CD4-positive, alpha-beta T cell treated with Interleukin-2 at 100 ng/mL for 4 hours (primary cell): ENCODE measurements at regions not wholly inside any gene's neighbourhood (a gene's known extent, or its start where the extent isn't known, plus 50 kb on each side); places are given as distances from the start of the nearest gene placed in this dataset.

Experiments used
- DNase-seq: peaks from one replicate; pipeline ENCODE4 v3.0.0-alpha.2; 2020; ENCODE audit warnings: low spot score

DNA sequence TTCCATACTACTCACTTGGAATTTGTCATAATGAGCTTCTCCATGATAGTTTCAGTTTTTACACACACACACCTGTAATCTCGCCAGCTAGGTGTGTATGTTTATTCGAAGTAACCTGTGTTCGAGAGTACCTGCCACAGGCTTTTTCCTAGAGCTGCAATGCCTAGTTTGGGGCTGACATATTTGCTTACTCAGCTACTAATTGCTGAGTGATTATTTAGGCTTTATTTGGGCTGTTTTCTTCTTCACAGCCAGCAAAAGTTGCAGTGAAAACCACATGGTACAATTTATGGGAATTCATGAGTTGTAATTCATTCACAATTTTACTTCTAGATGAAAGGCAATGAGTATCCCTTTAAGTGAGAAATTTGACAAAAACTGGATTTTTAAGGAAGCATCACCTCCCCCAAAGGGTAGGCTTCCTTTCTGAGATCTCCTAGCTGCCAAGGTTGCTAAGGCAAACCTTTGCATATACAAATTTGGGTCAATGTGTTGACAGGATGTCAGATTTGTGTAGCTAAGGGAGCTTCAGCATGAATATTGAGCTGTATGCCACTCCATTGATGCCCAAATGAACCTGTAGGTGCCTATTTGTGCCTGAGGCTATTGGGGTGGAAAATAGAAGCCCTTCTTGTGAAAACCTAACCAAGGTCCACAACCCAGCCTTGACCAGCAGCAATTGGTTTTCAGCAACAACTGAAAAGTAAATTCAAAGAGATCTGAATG is 108.7 kb upstream of the OTX2 start:
- no peak for DNase-seq

DNA sequence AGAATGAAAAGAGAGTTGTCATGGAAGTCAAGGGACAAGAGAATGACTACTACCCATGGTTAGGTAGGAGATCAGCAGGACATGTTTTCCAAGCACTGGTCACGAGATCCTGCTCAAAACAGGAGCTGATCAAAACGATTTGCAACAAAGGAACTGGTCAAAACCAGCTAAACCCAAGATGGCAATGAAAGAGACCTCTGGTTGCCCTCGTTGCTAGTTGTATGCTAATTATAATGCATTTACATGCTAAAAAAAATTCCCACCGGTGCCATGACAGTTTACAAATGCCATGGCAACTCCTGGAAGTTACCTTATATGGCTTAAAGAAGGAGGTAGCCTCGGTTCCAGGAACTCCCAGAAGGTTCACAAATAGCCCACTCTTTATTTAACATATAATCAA is 95.0 kb upstream of the OTX2 start:
- DNase-seq: no peak

DNA sequence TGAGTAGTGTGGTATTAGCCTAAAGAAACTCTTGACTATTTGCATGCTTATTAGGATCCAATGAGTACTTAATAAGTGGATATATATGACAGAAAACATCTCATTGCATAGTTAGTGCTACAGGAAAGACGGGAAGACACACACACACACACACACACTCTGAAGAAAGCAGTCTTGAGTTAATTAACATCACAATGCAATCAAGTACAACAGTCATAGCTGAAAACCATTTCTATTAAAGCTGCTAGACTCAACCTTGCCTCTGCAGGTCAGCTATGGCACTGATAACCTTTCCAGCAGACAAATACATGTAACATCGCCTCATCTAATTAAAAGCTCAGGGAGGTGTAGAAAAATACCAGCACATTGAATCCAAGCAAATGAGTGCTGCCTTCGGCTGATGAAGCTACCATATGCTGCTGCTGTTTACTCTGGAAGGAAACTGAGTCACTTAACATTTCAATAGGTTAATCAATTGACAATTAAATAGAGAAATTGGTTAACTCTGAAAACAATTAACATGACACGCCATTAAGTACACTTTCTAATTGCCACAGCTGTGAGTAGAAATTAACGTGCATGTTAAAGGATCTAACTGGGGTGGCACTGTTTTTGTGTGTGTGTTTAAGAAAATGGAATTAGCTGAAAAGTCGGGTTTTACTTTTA is 93.2 kb upstream of the OTX2 start:
- DNase-seq: no peak

DNA sequence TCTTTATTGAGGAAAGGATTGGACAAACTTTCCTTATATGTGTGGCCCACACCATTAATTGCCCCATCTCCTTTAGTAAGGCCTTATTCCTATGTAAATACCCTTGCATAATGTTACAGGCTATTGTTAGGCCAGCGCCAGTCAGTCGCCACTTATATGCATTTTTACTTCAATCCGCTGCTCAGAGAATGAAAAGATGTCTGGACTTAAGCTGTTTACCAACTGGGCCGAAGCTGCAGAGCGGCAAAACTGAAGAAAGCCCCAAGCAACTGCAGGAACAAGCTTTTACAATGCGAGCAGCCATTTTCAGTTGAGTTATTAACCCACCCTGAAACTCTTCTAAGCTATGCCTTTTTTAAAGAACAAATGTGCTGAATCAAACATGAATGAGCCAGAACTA is 92.1 kb upstream of the OTX2 start:
- DNase-seq: no peak

DNA sequence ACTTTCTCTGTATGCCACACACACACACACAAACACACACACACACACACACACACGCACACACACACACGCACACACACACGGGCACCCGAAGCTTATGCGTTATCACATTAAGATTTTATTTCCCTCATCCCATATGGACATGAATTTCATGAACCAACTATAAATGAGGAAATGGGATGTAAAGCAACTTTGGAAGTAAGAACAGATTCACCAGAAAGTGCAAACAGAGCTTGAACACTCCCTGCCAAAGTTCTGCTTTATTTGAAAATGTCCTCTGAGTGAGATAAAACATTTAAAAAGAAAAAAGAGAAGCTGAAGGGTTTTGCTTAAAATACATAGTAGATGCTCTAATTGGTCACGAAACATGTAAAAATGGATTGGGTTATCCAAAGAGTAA is 90.4 kb upstream of the OTX2 start:
- no peak for DNase-seq

DNA sequence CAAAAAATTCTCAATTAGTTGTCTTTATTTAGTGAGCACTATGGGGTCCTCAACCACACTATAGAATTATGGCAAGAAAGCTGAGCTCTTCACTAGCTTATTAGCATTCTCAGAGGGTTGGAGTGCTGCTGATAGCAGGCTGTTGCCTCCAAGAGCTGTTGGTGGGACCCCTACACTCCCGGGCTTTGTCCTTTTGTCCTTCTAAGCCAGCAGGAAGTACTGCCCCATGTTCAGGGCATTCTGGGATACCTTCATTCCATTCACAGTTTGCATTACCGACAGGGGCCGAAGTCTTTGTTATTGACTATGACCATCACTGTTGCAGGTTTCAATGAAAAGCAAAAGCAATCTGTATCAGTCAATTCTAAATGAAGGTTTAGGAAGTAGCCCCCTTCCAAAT is 89.5 kb upstream of the OTX2 start:
- no peak for DNase-seq

DNA sequence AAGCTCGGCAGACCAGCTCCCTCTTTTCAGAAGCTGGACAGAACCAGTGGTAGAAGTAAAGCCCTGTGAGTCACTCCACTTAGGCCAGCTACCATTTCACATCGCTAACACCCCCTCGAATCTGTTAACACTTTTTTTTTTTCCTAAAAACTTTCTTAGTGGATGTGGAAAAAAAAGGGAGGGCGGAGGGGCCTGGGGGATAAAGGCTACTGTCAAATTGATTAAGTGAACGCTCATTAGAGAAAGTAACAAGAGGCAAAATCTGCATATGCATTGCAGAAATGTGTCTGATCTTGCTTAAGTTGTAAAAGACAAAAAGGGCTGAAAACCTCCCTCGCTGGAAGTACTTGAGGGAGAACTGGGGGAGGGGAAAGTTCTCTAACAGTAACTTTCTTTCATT is 86.6 kb upstream of the OTX2 start:
- no peak for DNase-seq

DNA sequence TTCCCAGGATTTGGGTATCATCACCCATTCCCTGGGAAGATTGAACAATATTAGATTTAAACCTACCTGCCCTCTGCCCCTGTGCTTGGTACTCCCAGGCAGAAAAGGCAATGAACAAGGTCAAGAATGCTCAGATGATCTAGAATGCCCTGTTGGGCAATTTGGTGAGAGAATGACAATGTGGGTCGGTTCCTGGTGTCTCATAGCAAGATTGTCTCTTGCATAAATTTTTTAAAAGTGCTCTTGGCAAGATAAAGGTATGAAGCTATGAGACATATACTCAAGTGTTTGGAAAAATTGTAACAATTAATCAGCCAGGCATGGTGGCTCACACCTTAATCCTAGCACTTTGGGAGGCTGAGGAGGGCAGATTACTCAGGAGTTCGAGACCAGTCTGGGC is 86.0 kb upstream of the OTX2 start:
- DNase-seq: no peak

DNA sequence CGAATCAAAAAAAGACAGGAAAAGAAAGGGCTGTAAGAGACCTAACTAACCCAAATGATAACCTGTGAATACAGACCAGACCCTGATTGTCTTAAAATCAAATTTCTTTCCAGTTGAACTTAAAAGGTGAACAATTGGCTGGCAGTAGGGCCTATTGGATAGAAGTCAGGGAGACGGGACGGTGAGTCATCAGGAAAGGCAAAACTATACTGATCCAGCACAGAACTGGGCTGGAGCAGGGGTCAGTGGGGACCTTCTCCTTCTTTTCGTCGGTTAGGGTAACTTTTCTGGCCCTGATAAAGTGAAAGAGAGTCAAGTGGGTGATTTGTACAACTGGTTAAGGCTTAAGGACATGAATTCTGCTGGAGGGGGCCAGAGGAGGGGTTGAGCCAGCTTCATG is 84.9 kb upstream of the OTX2 start:
- no peak for DNase-seq

DNA sequence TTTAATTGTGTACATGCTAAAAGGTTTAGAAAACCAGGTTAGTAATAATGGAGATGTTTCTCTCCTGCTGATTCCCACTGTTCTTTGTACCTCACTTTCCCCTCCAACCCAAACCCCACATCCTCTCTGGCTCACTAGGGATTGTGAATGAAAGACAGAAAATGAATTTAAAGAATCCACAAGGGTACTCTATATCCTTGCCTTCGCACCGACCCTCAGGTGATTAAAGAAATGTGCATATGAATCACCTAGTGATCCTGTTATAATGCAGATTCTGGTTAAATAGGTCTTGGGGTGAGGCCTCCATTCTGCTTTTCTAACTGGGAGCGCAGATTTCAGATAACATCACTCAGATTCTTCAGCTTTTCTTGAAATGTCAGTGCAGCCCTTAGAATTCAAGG is 84.3 kb upstream of the OTX2 start:
- no peak for DNase-seq

DNA sequence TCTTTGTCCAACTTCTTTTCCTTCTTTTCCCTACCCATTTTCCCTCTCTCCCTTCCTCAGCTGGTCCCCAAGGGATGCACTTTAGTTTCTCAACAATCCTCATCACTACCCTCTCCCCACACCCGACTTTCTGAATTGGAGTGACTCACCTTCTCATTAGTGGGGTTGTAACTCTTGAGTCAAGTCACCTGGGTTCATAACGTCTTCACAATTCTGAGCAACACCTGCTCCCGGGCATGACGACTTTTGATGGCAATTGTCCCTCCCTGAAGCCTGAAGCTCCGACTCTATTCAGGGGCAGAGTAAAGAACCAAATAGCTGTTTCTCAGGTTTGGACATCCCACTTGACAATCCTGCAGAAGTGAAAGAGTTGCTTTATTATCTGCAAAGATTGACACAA is 82.7 kb upstream of the OTX2 start:
- DNase-seq: no peak

DNA sequence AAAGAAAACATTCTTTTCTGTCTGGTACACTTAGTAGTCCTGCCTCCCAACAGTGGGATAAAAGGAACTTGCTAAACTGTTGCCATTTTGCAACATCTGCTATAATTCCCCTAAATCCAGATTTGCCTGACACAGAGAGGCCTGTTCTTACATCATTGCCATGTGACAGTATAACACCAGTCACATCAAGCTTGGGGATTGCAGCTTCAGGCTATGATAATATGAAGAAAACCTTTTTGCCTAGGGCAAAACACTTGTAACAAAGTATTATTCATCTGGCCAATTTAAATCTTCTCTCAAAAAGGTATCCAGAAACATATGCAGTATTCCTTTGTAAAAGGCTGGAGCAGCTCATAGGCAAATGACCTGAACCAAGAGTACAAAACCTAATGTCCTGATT is 80.9 kb upstream of the OTX2 start:
- DNase-seq: no peak

DNA sequence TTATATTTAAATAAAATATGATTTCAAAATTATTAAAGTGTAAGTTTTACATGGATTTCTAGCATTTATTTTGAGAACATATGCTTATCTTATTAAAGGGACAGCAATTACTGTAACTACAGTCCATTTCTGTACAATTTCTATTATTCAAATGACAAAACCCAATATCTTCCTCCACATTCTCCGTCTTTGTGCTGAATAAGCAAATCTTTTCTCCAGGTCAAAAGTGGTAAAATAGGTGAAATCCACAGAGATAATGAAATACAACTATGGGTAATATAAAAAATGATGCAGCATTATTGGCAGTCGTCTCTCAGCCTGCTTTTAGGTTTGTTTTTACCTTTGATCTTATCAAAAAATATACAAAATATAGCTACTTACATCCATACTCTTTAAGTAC is 79.4 kb upstream of the OTX2 start:
- no peak for DNase-seq

DNA sequence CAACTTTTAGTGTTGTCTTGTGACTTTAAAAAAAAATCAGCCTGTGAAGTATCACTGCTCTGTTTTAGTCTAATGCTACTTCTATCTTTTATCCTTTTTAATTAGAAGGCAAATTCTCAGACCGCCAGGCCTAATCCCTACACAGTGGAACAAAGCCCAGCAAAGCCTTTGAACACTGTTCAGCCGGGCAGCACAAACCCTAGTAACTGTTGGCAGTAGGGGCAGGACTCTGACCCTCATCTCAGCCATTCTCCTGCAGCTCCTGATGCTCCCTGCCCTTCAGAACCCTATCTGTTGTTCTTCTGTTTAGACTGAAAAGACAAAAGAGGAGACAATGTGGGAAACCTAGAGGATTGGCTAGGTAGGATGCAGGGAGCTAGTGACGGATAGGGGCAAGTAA is 78.0 kb upstream of the OTX2 start:
- DNase-seq: no peak

DNA sequence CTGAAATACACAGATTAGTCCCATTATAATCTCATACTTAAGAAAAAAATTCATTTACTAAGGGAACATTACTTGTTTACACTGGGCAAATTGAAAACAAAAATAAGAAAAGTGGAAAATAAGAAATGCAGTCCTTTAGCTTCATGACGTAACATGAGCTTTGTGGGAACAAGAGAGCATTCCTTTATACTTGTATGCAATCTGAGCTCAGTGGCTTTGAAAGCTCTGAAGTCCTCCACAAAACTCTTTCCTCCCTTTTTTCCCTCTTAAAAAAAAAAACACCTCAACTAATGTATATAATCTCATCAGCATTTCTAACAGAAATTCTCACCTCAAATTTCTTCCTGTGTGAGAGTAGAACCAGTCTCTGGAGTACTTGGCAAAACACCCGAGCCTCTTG is 76.9 kb upstream of the OTX2 start:
- no peak for DNase-seq

DNA sequence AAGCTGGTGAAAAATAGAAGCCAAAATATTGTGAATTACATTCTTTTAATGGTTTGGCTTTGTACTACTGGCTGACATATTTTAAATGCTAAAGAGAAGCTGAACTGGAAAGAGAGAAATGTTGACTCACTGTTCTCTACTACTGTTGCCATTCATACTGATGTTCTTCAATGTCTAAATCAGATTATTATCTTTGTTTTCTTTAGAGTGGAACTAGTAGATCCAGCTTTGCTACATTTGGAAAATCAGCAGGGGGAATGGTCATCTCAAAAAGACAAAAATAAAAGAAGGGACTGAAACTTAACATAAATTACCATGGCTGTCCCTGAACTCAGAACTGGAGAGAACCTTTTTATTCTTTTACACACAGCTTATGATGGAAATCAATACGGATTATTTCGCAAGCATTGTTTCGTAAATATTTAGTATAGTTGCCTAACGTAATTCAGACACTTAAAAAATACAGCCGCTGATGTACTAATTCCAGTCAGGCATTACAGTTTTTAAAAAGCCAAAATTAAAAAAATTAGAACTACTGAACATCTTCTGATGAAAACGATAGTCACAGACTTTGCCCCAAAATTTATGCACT is 76.3 kb upstream of the OTX2 start:
- no peak for DNase-seq

DNA sequence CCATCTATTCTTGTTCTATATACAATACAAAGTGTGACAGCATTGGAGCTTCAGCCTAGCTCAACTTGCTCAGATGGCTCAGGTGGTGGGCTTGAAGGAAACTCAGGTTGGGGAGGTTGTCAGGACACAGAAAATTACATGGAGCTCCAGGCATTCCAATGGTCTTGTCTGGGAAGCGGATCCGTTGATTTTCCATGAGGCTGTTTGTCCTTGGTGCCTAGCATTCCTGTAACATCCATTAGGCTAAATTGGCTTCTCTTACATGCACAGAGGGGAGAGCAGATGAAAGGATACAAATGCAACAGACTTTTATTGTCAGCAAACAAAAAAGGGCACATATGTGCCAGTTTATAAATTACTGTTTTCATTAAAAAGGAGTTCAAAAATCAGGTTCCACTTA is 75.5 kb upstream of the OTX2 start:
- no peak for DNase-seq

DNA sequence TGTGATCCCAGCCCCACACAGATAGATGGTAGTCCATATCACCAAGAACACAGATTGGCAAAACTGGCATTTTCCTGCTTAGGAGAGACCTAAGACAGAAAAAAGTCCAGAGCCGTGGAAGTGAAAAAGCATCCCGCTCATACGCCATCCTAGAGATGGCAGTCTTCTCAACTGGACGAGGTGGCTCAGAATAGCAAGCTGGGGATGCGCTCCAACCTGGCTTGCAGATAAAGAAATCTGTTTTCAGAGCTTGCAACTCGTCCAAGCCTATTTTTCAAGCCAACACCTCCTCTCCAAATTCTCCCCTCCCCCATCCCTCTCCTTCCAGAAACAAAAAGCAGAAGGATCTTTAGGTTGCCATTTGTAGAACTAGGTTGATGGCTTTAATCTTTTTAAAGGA is 74.3 kb upstream of the OTX2 start:
- no peak for DNase-seq

DNA sequence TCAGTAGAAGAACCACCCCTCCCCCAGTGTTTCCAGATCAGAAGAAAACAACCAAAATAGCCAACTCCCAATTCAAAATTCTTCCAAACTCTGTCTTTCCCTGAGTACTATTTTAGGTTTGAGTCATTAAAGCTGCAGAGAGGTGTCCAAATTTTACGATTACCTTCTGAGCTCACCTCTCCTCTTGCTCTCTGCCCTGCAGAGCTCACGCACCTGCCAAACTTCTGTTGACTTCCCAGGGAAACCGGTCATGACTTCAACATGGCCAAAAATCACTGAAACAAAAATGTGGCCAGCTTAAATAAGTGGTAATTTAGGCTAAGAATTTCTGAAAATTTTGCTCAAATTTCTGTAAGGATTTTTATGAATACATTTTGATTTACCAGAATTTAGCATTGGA is 70.9 kb upstream of the OTX2 start:
- DNase-seq: no peak

DNA sequence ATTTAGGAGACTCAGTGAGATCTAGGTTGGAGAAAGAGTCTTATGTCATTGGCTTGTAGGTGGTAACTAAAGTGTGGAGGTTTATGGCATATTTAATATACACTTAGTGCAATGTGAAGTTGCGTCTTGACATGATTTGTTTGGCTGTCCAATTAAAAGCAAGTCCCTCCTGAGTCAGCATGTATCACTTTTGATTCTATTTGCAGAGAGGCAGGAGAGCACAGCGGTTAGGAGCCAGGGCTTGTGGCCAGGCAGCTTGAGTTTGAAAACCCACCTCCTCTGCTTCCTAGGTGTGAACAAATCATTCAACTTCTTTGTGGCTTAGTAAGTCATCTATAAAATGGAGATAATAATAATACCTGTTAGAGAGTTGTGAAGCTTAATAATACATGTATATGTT is 68.5 kb upstream of the OTX2 start:
- DNase-seq: no peak

DNA sequence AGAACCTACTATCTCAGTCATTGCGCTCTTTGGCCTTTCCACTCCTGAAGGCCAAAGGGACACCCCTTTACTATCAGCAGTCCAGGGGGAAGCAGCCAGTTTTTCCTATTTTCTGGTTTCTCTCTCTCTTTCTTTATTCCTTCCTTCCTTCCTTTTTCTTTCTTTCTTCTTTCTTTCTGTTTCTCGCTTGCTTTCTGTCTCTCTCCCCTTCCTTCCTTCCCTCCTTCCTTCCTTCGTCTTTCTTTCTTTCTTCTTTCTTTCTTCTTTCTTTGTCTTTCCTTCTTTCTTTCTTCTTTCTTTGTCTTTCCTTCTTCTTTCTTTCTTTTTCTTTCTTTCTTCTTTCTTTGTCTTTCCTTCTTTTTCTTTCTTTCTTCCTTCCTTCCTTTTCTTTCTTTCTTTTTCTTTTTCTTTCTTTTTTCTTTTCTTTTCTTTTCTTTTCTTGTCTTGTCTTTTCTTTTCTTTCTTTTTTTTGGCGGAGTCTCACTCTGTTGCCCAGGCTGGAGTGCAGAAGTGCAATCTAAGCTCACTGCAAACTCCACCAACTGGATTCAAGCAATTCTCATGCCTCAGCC is 64.9 kb upstream of the OTX2 start:
- DNase-seq: no peak

DNA sequence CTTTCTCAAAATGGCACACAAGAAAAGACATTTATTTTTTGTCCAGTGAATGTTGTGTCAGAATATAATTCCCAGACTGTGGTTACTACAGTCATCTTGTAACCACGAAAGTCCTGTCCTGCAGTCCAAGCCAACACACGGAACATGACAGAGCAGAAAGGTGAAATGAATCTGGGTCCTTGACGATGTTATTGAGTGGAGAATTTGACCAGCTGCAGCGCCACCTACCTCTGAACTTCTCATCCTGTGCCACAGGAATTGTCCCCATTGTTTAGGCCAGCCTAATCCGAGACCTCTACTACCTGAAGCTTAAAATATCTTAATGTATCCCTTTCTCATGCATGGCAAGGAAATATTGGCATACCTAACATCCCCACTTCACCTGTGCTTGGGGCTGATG is 64.1 kb upstream of the OTX2 start:
- DNase-seq: no peak

DNA sequence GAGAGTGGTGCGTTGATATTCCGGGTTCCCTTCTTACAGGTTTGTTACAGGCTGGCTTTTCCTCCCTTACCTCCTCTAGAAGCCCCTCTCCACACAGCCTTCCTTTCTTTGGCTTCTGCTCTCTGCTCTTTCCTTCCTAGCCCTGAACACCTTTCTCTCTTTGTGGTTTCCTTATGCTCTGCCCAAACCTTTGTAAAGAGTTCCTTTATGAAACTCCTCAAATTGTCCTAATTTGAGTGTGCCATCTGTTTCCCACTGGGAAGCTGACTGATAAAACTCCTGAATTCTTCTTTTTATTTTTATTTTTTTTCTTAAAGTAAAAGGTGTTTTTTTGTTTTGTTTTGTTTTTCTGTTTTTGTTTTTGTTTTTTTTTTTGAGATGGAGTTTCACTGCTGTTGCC is 60.1 kb upstream of the OTX2 start:
- no peak for DNase-seq

DNA sequence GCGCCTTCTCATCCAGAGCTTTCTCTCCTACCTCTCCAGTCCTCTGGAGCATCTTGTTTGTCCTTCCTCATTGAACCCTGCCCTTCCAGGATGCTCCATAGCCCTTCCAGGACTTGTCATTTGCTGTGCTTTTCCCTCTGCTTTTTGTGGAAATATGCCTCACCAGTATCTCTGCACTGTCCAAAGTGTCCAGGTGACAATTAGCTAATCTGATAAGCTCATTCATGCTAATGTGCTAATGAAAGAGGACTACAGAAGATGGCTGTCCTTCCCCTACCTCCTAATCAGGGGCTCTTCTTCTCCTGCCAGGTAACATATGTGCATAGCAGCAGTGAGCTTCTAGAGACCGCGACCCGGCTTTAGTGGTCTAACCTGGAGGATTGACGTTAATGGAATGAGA is 58.4 kb upstream of the OTX2 start:
- DNase-seq: no peak
